HG02759 (cell line): ENCODE measurements at regions not wholly inside any gene's neighbourhood (a gene's known extent, or its start where the extent isn't known, plus 50 kb on each side); places are given as distances from the start of the nearest gene placed in this dataset.

Experiments
- ATAC-seq: cut with Tn5 transposase; IDR thresholded peaks from one replicate; pipeline ENCODE4 v1.9.1; 2021; ENCODE audit warnings: mild to moderate bottlenecking, moderate library complexity; ENCODE audit not compliant: unreplicated experiment

DNA sequence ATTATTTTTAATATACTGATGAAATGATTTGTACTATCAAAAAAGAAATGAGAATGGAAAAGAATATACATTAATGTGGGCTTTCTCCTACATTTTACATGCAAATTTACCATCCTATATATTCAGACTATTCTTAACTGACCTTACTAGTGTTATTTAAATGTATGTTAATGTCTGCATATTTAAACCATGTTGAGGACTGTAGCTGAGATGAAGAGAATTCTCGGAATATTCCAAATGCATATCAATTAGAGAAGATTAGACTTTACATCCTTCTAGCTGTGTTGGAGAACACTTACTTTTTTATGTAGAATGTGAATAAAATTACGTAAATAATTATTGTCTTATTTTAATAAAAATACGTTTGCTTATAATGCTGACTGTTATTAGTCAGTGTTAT, 990.1 kb upstream of the LRFN5 start:
- ATAC-seq, result no peak

DNA sequence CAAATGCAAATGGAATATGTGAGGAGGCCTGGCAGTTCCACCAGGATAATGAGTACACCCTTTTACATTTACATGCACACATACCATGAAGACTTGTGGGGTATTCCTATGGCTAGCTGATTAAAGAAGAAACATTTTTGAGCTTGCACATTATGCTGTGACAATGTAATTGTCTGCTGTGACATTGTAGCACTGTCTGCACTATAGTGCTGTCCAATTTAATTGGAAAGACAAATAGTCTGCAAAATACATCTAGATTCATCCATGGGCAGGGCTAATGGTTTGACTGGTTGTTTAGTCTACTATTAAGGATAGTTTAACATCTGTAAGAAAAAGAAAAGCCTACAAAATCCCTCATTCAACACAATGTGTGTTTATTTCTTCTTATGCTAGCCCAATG, 1005.6 kb upstream of the LRFN5 start:
- no peak for ATAC-seq

DNA sequence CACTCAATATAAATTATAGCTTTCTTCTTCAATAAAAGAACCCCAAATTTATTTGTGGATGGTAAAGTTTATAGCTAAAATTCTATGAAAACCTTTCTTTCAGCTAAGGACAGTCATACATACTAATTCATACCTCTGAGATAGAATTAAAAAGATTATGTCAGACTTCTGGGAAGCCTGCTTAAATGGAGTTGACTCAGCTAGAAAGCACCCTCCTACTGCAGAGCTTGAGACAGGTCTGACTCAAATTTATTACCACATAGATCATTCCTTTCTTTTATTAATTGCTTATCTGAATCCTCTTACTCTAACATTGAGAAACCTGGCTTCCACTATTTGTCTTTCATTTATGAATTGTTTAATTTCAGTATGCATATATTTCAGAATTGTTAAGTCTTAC, 1007.0 kb upstream of the LRFN5 start:
- ATAC-seq, result no peak

DNA sequence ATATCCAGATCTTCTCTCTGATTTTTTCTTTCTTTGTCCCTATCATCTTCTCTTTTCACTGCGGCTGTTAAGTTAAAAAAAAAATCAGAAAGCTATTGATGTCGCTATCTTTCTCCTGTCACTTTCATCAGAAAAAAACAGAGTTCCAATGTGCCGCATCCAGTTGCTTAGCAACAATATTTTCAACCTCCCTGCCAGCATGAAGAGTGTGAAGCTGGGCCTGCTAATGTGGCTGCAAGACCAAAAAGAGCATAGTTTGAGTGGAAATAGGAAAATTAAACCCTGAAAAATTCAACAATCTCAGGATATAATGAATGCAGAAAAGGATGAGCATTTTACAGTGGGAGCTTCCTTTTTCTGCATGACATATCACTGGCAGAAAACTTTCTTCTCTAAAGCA, 1025.4 kb upstream of the LRFN5 start:
- ATAC-seq, result no peak

DNA sequence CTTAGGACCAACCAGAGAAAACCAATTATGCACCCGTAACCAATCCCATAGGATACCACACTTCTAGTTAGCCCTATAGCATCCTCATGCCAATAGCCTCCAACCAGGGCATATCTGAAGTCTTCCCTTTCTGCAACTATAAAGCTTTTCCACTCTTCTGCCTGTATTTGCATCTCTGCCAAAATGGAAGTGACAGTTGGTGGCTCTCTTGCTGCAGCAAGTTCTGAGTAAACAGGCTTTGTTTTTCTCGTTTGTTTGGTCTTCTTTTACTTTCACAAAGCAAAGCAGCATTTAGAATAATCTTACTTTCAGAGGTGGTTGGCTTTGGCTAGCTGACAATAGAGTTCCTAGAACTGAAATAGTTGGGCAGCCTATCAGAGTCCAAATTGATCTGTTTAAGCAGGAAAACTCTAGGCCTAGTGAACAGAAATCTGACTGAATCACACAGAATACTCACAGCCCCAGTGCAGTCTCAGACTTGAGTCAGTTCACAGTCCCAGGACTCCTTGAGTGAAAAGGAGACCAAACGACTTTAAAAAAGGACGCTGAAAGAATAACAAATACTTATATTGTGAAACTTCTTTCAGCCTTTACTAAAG, 1029.7 kb upstream of the LRFN5 start:
- no peak for ATAC-seq

DNA sequence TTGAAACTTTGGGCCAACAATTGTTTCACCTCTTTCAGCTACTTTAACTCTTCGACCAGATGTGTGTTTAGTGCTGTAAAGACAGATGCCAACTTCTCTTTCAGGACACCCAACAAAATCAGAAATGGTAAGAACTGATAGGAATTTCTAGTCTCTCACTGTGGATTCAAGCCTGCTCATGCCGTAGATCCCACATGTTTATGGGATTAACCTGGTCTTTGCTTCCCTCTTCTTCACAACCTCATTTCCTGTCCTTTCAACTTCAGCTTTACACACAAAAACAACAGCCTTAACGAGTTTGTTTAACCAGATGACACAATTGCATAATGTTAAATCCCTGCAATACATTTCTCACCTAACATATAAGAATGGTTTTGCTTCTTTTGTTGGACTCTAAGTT, 1031.9 kb upstream of the LRFN5 start:
- no peak for ATAC-seq

DNA sequence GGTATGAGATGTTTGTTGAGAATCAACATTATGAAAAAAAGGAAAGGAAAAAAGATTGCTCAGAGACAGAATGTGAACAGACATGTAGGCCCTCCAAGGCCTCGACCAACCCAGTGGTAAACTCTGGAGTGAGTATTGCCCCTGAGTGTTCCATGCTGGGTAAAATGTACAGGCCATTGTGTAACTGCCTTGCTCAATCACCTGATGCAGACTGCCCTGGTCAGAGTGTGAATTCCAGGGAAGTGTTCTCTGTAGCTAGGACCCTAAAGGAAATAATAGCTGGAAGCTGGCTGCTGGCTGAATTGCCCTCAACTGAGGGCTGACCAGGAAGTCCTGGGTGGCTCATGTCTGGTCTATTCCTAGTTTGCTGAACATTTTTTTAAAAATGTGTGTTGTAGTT, 1081.4 kb upstream of the LRFN5 start:
- no peak for ATAC-seq

DNA sequence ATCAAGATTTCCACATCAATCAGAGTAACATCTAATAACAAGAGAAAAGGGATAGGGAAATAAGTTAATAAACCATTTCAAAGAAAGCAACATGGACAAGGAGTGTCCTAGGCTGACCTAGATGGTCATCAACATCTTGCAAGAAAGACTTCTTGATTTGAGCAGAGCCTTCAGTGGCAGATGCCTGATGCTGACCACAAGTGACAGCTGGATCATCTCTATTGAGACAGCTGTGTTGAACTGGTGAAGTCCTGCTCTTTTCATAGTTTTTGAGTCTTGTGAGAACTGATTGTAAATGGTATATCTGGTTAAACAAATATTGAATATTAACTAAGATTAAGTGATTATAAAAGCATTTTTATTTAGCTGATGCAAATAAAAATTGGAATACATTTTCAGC, 1083.6 kb upstream of the LRFN5 start:
- no peak for ATAC-seq

DNA sequence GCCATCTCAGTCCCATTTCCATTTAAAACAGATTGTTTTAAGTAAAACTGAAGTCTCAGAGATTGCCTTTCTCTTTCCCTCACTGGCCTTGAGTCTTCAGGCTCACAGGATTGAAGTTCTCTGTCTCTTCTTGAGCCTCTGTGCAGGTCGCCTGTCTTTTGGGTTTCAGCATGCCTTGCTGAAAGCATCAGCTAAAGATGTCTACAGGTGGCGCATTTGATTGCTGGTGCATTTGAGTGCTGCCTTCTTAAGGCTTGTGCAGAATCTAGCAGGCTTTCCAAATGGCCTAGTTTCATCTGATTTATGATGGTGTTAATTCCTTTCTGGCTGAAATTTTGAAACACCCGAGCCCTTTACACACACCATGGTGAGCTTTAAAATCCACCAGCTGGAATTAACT, 1062.2 kb upstream of the FBXO33 start:
- no peak for ATAC-seq

DNA sequence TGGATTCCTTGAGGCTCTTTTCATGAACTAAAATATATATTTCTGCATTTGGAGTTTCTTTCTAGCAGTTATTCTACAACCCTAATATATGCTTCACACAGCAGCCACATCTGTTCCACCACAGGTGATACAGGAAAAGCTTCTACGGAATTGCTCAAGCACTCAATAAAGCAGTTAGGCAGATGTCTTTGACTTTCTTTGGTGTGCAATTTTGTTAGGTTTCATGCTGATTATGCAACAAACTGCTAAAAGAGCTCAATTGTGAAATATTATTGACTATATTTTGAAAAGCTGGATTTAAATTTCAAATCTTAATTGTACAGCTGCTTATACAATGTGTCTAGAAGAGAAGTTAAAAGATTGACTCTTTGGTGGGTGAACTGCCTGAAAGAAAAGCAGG, 1055.6 kb upstream of the FBXO33 start:
- ATAC-seq, result no peak

DNA sequence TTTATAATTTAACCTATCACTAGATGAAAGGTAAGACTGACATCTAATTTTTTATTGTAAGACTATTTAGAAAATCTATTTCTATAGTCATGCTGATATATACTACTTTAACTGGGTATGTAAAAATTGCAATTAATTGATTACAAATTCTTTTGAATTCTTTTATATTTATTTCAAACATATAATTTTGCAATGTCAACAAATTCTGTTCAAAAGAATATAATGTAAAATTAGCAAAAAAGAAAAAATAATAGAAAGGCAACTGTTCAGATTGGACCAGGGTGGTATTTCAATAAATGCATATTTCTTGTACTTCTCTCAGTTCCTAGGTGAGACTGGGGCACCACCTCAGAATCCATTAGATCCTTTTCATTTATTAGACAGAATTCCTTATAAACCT, 1053.5 kb upstream of the FBXO33 start:
- ATAC-seq, result no peak

DNA sequence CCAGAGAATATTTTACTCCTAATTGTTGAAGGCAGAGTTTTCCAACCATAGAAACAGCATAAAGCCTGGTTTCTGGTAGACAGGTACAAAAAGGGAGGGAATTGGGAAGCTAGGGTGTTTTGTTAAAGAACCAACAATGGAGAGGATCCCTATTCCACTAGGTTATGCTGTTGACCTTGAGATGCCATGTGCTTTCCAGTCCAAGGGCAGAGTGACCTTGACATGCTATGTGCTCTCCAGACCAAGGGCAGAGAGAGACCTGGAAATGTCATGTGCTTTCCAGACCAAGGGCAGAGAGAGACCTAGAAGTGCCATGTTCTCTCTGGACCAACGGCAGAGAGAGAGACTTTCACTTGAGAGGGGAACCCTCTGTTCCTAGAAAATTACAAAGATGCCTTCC, 1043.8 kb upstream of the FBXO33 start:
- ATAC-seq, result no peak

DNA sequence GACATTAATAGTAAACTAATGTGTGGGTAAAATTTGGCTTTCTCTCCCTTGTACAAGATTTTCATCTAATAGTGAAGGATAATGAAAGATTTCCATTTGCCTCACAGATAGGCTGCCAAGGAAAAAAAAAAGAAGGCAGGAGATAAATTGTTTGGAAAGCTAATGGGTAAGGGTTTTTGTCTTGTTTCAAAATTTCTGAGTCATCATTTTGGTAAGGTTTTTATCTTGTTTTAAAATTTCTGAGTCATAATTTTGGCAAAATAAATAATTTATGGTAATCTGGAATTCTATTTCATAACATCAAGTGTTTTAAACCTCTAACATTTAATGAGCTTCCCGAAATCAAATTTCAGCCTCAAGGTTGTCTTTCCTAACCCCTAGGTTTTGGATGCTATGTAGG, 1035.7 kb upstream of the FBXO33 start:
- ATAC-seq, result no peak

DNA sequence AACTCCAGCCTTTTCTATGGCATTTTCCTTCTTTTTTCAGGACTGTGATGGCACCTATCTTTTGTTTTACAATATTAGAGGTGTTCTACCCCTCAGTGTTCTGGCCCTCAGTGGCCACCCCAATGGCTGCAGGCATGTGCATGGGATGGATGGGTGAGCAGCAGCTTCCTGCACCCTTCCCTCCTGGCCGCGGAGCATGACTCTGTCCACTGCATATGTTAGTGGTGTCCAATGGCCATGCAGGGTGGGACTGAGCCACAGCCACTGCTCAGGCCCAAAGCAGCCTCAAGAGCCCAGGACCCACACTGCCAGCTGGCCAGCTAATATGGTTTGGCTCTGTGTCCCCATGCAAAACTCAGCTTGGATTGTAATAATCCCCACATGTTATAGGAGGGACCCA, 1032.3 kb upstream of the FBXO33 start:
- ATAC-seq, result no peak

DNA sequence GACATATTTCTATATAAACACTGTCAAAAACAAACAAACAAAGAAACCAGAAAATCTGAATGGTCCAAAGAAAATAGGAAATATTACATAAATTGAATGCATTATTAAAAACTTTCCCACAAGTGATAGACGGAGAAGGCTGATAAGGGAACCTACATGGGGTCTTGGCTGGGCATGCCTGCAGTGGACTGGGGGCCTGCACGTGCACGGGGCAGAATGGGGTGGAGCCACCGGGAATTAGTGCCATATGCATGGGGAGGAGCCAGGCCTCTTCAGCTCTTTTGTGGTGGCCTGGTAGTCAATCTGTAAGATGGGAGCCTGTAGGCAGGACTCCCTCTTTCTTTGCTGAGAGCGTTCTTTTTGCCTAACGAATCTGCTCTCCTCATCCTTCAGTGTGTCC, 1031.7 kb upstream of the FBXO33 start:
- no peak for ATAC-seq

DNA sequence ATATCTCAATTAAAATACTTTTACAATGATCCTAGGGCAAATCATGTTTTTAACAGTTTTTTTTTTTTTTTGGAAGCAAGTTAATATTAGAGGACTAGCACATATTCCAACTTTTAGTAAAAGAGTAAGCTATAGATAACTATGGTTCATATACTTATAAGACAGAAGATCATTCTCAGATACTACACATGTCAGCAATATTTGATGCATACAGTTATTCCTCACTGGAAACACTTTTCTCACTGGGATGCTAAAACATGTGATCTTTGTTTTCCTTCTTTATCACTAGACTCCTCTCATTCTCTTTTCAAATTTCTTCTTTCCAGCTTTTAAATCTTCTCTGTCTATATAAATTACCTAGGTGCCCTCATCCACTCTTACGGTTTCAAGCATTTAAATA, 1020.4 kb upstream of the FBXO33 start:
- no peak for ATAC-seq

DNA sequence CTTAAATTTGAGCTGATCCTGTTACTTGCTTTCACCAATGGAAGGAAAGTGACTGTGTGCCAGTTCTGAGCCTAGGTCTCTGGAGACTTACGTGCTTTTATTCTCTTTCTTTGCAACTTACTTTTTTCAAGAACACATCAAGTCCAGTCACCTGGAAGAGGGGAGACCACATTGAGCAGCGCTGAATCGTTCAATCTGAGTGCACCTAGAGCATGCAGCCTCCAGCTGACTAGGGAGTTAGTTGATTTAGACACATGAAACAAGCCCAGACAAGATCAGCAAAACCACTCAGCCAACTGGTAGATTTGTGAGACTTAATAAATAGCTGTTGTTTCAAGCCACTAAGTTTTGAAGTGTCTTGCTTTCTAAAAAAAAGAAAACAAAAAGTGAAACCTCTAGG, 1014.8 kb upstream of the FBXO33 start:
- ATAC-seq, result no peak

DNA sequence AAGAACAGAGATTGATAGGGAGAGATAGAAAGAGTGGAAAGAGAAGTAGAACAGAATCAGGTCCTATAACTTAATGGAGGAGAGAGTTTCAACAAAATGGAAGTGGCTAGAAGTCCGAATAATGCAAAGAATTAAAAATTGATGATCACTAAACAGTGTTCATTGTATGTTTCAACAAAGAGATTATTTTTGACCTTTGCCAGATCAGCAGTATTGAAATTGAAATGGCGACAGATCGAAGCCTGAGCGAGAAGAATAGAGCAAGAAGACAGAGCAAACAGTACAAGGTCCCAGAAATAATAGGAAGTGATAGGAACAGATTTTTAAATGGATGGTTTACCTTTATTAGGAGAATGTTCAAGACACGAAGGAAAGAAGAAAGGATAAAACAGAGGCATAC, 1012.8 kb upstream of the FBXO33 start:
- no peak for ATAC-seq

DNA sequence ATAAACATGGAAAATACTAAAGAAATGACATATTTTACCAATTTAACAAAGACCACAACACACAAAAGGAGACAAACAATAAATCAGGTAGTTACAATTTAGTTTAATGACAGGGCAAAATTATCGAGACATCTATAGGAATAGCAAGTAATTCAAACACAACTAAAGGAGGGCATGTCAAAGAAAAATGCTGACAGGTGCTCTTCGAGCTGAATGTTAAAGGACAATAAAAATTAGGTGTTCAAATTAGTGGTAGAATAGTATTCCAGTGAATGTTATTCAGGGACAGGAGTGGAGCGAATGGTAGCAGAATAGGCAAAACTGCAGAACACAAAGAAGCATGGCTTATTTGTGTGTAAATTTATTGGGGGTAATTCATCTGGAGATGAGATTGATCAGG, 1004.3 kb upstream of the FBXO33 start:
- no peak for ATAC-seq

DNA sequence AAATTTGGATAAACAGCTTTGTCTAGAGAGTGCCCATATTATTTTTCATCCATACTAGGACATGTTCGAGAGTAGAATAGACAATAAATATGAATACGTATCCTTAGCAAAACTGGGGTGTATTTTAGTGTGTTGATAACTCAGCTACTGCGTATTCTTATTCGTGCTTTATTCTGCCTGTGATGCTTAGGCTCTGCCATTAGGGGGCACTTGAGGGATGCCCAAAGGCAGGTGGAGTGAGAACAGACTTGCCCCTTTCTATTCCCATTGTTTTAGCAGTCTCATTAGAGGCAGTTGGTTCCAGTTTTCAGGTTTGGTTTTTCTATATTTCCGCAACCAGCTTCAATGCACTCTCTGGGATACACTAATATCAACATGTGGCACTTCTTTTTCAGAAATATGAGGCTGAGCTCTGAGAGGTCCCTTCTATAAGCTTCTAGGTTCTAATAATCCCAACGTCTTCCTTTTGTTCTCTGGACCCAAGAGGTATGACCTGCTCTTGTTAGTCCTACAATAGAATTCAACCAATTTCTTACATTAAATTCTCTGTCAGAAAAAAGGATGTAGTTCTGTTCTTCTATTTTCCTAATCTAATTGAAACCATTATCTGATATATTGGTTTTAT, 985.7 kb upstream of the FBXO33 start:
- peak; percentile 93 for ATAC-seq

DNA sequence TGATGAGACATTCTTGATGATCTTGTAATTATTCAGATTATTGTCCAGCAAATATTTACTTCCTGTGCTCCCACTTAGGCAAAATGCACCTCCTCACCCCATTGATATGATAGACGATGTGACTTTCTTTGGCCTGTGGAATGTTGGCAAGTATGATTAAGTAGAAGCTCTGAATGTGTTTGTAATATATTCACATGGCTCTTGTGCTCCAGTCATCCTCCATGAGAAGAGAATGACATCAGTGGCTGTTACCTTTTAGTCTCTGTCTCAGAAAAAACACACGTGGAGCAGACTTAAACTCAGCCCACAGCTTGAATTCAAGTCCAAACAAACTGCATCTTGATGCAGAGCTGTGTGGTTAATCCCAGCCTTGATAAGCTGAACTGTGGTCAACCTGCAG, 984.3 kb upstream of the FBXO33 start:
- ATAC-seq, result no peak

DNA sequence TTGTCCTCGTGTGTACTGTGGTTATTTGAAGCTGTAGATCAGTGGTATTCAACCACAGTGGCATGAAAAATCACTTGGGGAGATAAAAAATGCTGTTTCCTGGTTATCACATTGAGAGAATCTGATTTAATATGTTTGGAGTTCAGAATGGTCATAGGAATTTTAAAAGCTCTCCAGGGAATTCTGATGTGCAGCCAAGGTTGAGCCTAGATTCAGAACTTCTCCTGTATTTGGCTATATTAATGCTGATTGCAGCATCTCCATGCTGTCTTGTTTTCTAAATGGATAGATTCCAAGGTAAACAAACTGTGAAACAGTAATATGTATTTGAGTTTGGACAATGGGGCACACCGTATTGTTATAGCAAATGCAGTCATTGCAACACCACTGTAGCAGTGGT, 982.2 kb upstream of the FBXO33 start:
- ATAC-seq, result no peak

DNA sequence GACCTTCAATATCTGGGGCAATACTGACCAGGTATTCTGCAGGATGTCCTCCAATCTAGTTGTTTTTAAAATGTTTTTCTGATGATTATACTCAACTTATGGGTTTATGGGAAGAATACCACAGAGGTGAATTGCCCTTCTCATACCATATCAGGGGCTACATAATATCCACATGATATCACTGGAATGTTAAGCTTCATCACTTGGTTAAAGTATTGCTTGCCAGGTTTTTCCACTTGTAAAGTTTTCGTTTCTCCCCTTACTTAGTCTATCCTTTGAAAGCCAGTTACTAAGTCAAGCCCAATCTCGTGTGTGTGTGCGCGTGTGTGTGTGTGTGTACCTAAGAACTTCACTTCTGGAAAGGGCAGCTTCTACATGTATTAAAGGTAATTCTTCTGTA, 980.9 kb upstream of the FBXO33 start:
- ATAC-seq, result no peak
